HG03108 (cell line): ENCODE measurements at regions not wholly inside any gene's neighbourhood (a gene's known extent, or its start where the extent isn't known, plus 50 kb on each side); places are given as distances from the start of the nearest gene placed in this dataset.
"Not testable (repeated sequence)": the region's sequence is repeated elsewhere in the genome, so short reads cannot be mapped to it uniquely, and the experiment has no call there.

ENCODE experiments used
- ATAC-seq: cut with Tn5 transposase; IDR thresholded peaks from one replicate; pipeline ENCODE4 v1.9.1; 2021; ENCODE audit warnings: moderate library complexity; ENCODE audit not compliant: unreplicated experiment

GRCh38 chr12:74595696-74596095 is 58.1 kb downstream of the ATXN7L3B start:
- ATAC-seq, result no peak

DNA sequence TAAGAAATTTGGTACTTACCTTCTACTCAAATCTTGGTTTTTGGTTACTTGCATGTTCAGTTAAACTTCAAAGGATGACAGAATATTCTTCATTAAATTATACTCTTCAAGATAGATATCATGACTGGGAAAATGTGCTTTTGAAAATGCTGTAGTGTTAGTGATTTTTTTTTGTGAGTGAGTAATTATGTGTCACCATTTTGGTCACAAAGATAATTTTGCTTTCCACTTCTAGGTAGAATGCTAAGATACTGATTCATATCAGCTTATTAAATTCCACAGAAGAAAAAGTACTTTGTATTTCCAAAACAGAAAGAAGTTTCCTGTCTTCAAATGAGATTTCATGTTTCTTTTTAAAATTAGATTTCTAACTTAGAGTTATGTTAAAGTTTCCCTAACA is 61.2 kb downstream of the ATXN7L3B start:
- ATAC-seq, result no peak

DNA sequence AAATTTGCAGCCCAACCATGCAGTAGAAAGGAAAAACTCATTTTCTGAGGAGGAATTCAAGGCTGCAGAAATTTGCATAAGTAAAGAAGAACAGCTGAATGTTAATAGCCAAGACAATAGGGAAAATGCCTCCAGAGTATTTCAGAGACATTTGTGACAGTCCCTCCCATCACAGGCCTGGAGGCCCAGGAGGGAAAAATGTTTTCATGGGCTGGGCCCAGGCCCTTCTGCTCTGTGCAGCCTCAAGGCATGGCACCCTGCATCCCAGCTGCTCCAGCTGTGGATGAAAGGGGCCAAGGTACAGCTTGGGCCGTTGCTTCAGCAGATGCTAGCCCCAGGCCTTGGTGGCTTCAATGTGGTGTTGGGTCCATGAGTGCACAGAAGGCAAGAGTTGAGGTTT is 62.3 kb downstream of the ATXN7L3B start:
- ATAC-seq, result no peak

- not testable (repeated sequence) for ATAC-seq
Observed at GRCh38 chr12:74600817-74601216, 63.2 kb downstream of the ATXN7L3B start.

- no peak for ATAC-seq
Observed at GRCh38 chr12:74602881-74603672, 65.4 kb downstream of the ATXN7L3B start.

GRCh38 chr12:74608231-74608775 is 70.7 kb downstream of the ATXN7L3B start:
- ATAC-seq, result no peak

- ATAC-seq, result no peak
Observed at GRCh38 chr12:74610711-74611110, 73.1 kb downstream of the ATXN7L3B start.

DNA sequence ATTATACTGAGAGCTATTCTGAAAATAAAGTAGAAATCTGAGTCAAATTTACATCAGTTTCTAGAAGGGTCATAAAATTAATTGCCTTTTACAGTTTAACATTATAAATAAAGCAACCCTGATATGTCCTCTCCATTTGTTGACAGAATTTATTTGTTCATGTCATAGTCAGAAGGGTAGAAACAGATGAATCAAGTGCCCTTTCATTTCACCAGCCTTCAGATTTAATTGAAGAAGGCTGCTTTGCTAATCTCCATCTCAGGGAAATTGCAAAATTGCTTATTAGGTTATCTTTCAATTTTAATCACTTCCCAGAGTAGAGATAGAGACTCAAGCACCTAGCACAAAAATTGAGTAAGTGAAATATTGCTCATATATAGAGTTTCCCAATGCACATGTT is 76.8 kb downstream of the ATXN7L3B start:
- no peak for ATAC-seq

DNA sequence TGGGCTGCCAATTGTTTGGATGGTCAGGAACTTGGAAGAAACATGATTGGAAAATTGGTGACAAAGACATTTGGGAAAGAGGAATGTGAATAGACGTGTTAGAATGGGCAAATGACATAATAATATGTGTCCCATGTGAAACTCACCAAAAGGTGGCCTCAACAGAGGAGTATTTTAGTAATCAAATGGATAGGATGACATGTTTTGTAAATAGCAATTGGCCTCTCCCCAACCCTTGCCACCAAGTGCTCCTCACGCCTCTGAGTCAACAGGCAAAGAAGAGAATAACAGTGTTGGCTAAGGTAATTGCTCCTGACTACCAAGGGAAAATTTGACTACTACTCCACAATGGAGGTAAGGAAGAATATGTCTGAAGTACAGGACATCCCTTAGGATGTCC is 81.4 kb downstream of the ATXN7L3B start:
- no peak for ATAC-seq

GRCh38 chr12:74619884-74620283 is 82.2 kb downstream of the ATXN7L3B start:
- no peak for ATAC-seq

DNA sequence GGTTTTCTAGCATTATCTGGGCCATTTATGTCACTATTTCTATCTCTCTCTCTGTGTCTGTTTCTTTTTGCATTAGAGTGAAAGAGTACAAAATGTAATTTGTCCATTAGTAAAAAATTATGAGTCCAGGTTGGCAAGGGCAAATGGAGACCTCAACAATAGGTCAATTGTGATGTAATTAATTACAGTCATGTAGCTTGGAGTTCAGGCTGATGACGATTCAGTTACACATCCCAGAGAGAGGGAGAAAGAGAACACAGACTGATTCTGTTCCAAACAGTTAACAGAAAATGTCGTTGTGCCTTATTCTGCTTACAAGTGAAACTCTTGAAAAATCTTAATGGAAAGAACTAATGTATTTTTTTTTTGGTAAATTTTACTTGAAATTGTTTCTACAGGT is 83.3 kb downstream of the ATXN7L3B start:
- ATAC-seq, result no peak

- no peak for ATAC-seq
Observed at GRCh38 chr12:74624201-74624600, 86.6 kb downstream of the ATXN7L3B start.

DNA sequence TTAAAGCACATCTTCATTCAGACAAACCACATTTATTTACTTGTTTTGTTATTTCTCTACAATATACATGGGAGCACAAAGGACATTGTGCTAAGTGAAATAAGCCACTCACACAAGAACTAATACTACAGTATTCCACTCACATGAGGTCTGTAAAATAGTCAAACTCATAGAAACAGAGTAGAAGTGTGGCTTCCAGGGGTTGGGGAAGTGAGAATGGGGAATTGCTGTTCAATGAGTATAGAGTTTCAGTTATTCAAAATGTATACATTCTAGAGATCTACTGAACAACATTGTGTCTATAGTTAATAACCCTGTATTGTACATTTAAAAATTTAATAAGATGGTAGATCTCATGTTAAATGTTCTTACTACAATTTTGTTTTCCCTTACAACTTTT is 88.8 kb downstream of the ATXN7L3B start:
- ATAC-seq, result no peak

DNA sequence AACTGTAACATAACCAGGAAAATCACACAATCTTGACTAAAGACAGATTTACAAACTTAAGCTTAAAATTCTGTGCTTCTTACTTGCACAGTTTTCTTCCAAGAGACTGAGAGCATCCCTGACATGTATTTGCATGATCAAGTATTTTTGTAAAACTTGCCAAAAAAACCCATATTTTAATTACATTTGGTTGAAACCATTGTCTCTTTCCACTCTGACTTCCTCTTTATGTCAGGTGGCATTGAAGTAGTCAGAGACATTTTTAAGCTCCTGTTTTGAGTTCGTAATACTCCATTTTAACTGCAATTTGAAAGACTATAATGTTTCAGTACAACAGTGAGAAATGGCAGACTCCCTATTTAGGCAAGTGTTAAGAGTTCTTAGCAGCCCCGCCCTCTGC is 103.6 kb downstream of the ATXN7L3B start:
- ATAC-seq, result no peak

DNA sequence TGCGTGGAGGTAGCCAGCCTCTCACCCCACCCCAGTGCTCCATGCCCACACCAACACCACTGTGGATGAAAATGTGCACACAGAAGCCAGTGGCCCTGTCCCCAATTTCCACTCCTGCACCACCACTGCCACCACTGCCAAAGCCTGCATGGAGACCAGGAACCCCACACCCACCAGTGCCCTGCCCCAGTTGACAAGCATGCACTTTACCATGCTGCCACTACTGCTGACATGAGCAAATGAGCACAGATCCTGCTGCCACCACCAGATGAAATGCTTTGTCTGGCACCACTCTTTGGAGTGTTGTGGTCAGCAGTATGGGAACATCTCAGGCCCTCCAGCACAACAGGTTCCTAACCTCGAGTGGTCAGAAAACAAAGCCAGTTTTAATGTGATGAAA is 104.1 kb downstream of the ATXN7L3B start:
- ATAC-seq, result no peak

DNA sequence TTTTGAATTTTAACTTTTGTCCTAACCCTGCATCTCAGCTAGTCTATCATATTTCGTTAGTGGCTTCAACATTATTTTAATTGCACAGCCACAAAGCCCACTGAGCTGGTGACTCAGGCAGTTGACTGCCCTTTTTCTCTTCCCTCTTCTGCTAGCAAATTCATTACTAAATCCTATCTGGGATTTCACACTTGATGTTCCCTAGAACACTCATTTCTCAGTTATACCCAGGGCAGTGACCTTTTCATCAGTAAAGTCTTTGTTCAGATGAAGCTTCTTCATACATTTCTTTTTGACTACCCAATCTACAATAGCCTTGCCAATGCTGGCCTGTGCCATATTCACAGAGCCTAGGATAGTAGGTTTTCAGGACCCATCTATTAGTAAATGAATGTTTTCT is 107.0 kb downstream of the ATXN7L3B start:
- no peak for ATAC-seq

- no peak for ATAC-seq
Observed at GRCh38 chr12:74646831-74647230, 109.2 kb downstream of the ATXN7L3B start.

DNA sequence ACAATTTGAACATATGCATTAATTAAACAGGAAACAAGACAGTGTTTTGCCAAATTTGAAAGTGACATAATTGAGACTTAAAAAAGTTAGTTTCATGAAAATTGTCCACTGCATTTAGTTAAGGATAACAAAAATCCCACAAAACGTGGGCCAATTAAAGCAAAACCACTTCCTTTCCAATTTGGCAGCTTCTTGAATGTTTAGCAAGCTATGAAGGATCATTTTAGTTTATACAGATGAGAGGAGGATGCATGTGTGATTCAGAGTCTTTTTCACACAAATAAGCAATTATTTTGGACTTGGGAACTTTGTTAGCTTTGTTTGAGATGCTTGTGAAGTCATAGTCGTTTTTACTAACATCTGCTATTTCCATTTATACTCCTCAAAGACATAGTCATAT is 109.6 kb downstream of the ATXN7L3B start:
- ATAC-seq, result no peak

GRCh38 chr12:74656251-74656650 is 118.6 kb downstream of the ATXN7L3B start:
- no peak for ATAC-seq

GRCh38 chr12:74660442-74660841 is 122.8 kb downstream of the ATXN7L3B start:
- no peak for ATAC-seq

- no peak for ATAC-seq
Observed at GRCh38 chr12:74663958-74664357, 126.3 kb downstream of the ATXN7L3B start.

GRCh38 chr12:74665690-74666089 is 128.1 kb downstream of the ATXN7L3B start:
- ATAC-seq, result no peak

- ATAC-seq, result no peak
Observed at GRCh38 chr12:74671421-74671820, 133.8 kb downstream of the ATXN7L3B start.
